SK-N-SH treated with all-trans-retinoic acid at 6 μM for 48 hours (cell line): ENCODE measurements at regions not wholly inside any gene's neighbourhood (a gene's known extent, or its start where the extent isn't known, plus 50 kb on each side); places are given as distances from the start of the nearest gene placed in this dataset.

ENCODE experiments used
- ATAC-seq: fragments of 200-7000 bp; cut with Tn5 transposase; 3 replicates; pipeline ENCODE4 v1.9.1; 2020; ENCODE audit warnings: mild to moderate bottlenecking, moderate library complexity
- ARNTL ChIP-seq: fragments of 450-650 bp; formaldehyde crosslinking; IDR thresholded peaks from 2 replicates; pipeline ENCODE4 v1.5.0; 2020; ENCODE audit warnings: low read depth, mild to moderate bottlenecking, moderate library complexity, borderline replicate concordance
- BACH2 ChIP-seq: fragments of 250-450 bp; sonication (Bioruptor Pico); IDR thresholded peaks from 2 replicates; pipeline ENCODE4 v1.9.0; 2021; ENCODE audit warnings: mild to moderate bottlenecking, borderline replicate concordance
- CSDC2 ChIP-seq: fragments of 250-450 bp; sonication (Bioruptor Pico); IDR thresholded peaks from 2 replicates; pipeline ENCODE4 v1.5.0; 2020; ENCODE audit warnings: mild to moderate bottlenecking, moderate library complexity
- CSRNP3 ChIP-seq: fragments of 250-450 bp; sonication (Bioruptor Pico); IDR thresholded peaks from 2 replicates; pipeline ENCODE4 v1.5.1; 2021; ENCODE audit warnings: mild to moderate bottlenecking, moderate library complexity
- GLIS3 ChIP-seq: fragments of 250-450 bp; sonication (Bioruptor Pico); IDR thresholded peaks from 2 replicates; pipeline ENCODE4 v1.5.0; 2020; ENCODE audit warnings: mild to moderate bottlenecking, moderate library complexity
- ISL1 ChIP-seq: fragments of 250-450 bp; sonication (Bioruptor Pico); IDR thresholded peaks from 2 replicates; pipeline ENCODE4 v2.1.2; 2022; ENCODE audit warnings: mild to moderate bottlenecking, moderate library complexity
- OSR1 ChIP-seq: fragments of 250-450 bp; sonication (Bioruptor Pico); IDR thresholded peaks from 2 replicates; pipeline ENCODE4 v1.8.0; 2022; ENCODE audit warnings: moderate library complexity, mild to moderate bottlenecking, inconsistent platforms
- PATZ1 ChIP-seq: fragments of 250-450 bp; sonication (Bioruptor Pico); IDR thresholded peaks from 2 replicates; pipeline ENCODE4 v1.8.0; 2020; ENCODE audit warnings: mild to moderate bottlenecking, moderate library complexity, borderline replicate concordance
- PPARA ChIP-seq: fragments of 250-450 bp; sonication (Bioruptor Pico); IDR thresholded peaks from 2 replicates; pipeline ENCODE4 v1.5.0; 2020; ENCODE audit warnings: mild to moderate bottlenecking, borderline replicate concordance
- RARB ChIP-seq: fragments of 250-450 bp; sonication (Bioruptor Pico); IDR thresholded peaks from 2 replicates; pipeline ENCODE4 v1.8.0; 2021; ENCODE audit warnings: mild to moderate bottlenecking, moderate library complexity
- SNAI2 ChIP-seq: fragments of 250-450 bp; sonication (Bioruptor Pico); IDR thresholded peaks from 2 replicates; pipeline ENCODE4 v1.5.0; 2020; ENCODE audit warnings: mild to moderate bottlenecking, moderate library complexity
- TOX ChIP-seq: fragments of 250-450 bp; sonication (Bioruptor Pico); IDR thresholded peaks from 2 replicates; pipeline ENCODE4 v1.8.0; 2021; ENCODE audit warnings: mild to moderate bottlenecking, moderate library complexity, borderline replicate concordance
- ZC3H10 ChIP-seq: fragments of 250-450 bp; sonication (Bioruptor Pico); IDR thresholded peaks from 2 replicates; pipeline ENCODE4 v1.5.1; 2021; ENCODE audit warnings: mild to moderate bottlenecking, moderate library complexity
- ZFP3 ChIP-seq: fragments of 250-450 bp; sonication (Bioruptor Pico); IDR thresholded peaks from 2 replicates; pipeline ENCODE4 v1.5.0; 2020; ENCODE audit warnings: mild to moderate bottlenecking, moderate library complexity
- ZFP30 ChIP-seq: fragments of 450-650 bp; formaldehyde crosslinking; IDR thresholded peaks from 2 replicates; pipeline ENCODE4 v1.5.0; 2022; ENCODE audit warnings: mild to moderate bottlenecking, moderate library complexity
- ZNF565 ChIP-seq: fragments of 450-650 bp; formaldehyde crosslinking; conservative IDR thresholded peaks from 2 replicates; pipeline ENCODE4 v1.5.0; 2020; ENCODE audit warnings: low read depth, mild to moderate bottlenecking, moderate library complexity
- ZNF70 ChIP-seq: fragments of 450-650 bp; formaldehyde crosslinking; IDR thresholded peaks from 2 replicates; pipeline ENCODE4 v1.5.0; 2020; ENCODE audit warnings: mild to moderate bottlenecking, moderate library complexity
- ZNF8 ChIP-seq: fragments of 450-650 bp; formaldehyde crosslinking; IDR thresholded peaks from 2 replicates; pipeline ENCODE4 v1.5.0; 2020; ENCODE audit warnings: mild to moderate bottlenecking, moderate library complexity
- TF ChIP-seq, protein P1 (sequence below): fragments of 250-450 bp; sonication (Bioruptor Pico); IDR thresholded peaks from 2 replicates; pipeline ENCODE4 v1.5.0; 2020; ENCODE audit warnings: mild to moderate bottlenecking, moderate library complexity

DNA sequence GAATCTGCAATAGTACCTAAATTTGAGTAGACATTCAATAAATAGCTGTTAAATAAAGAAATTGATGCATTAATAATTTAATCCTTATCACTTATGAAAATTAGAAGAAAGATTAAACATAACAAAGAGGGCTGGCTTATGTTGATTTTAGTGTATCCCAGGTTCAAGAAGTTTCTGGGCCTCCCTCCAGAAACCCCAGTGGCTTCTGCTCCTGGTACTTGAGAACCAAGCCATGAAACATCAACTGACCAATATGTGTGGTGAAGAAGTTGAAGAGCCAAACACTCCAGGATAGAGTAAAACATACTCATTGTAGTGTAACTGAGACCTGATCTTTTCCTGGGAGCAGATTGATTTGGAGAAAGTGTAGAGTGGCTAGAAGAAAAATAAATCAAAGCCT lies 1465.7 kb upstream of the PIK3C3 start:
- no peak for ATAC-seq
- no peak for TF ChIP-seq ARNTL (CRISPR knock-in tag)
- TF ChIP-seq GLIS3 (CRISPR knock-in tag), result no peak

- peak; percentile 74 for ATAC-seq
These were observed 1469.7 kb upstream of the PIK3C3 start for GRCh38 chr18:40485318-40485717.

GRCh38 chr18:40473221-40474029 lies 1481.6 kb upstream of the PIK3C3 start:
- no peak for ATAC-seq
- TF ChIP-seq CSDC2 (CRISPR knock-in tag), result no peak

More at GRCh38 chr18:40485318-40485717, 1469.7 kb upstream of the PIK3C3 start:
- TF ChIP-seq PPARA (no peak), ISL1 (CRISPR knock-in tag) (peak; percentile 36)

DNA sequence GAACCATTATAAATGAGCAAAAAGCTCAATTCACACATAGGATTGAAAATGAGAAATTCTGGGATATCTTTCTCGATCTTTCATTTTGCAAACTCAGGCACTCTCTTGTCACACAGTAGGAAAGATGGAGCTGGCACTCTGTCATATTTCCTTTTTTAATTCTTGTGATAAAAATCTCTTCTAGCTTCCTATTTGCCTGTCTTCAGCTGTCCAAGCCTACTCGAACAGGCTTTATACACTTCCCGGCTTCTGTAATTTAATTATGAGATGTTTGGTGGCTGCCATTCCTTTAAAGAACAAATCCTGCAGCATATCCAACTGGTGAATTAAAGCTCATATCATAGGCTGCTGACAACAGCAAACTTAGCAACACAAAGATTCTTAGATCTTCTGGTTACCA lies 1484.3 kb upstream of the PIK3C3 start:
- no peak for ATAC-seq
- TF ChIP-seq ARNTL (CRISPR knock-in tag) (no peak), SNAI2 (CRISPR knock-in tag) (no peak), CSDC2 (CRISPR knock-in tag) (no peak), ZFP3 (no peak), ZNF565 (CRISPR knock-in tag) (no peak), RARB (CRISPR knock-in tag) (no peak)

DNA sequence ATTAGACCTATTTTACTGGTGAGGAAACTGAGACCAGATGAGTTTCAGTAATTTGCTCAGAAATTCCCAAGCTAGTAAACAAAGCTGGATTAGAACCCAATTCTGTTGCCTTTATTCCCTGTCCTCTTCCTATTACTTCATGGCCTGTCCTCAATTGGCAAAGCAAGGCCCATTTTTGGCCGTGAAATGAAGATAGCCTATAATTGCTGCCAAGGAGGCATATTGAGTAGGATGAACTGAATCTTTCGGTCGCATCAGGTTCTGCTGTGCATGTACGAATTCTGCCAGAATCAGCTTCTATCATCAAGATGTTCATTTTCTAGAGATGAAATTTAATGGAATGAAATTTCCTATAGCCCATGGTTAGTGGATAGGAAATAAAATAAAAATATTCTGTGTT lies 1485.2 kb upstream of the PIK3C3 start:
- ATAC-seq, result no peak
- no peak for TF ChIP-seq BACH2 (CRISPR knock-in tag)
- no peak for TF ChIP-seq TOX (CRISPR knock-in tag)
- TF ChIP-seq GLIS3 (CRISPR knock-in tag), result no peak
- TF ChIP-seq OSR1, result no peak
- TF ChIP-seq CSRNP3, result no peak
- no peak for TF ChIP-seq PPARA
- TF ChIP-seq ARNTL (CRISPR knock-in tag), result no peak
- no peak for TF ChIP-seq PATZ1 (CRISPR knock-in tag)
- TF ChIP-seq ISL1 (CRISPR knock-in tag), result no peak
- no peak for TF ChIP-seq ZNF70
- no peak for TF ChIP-seq ZC3H10 (CRISPR knock-in tag)
- TF ChIP-seq CSDC2 (CRISPR knock-in tag), result no peak
- TF ChIP-seq, protein P1, sequence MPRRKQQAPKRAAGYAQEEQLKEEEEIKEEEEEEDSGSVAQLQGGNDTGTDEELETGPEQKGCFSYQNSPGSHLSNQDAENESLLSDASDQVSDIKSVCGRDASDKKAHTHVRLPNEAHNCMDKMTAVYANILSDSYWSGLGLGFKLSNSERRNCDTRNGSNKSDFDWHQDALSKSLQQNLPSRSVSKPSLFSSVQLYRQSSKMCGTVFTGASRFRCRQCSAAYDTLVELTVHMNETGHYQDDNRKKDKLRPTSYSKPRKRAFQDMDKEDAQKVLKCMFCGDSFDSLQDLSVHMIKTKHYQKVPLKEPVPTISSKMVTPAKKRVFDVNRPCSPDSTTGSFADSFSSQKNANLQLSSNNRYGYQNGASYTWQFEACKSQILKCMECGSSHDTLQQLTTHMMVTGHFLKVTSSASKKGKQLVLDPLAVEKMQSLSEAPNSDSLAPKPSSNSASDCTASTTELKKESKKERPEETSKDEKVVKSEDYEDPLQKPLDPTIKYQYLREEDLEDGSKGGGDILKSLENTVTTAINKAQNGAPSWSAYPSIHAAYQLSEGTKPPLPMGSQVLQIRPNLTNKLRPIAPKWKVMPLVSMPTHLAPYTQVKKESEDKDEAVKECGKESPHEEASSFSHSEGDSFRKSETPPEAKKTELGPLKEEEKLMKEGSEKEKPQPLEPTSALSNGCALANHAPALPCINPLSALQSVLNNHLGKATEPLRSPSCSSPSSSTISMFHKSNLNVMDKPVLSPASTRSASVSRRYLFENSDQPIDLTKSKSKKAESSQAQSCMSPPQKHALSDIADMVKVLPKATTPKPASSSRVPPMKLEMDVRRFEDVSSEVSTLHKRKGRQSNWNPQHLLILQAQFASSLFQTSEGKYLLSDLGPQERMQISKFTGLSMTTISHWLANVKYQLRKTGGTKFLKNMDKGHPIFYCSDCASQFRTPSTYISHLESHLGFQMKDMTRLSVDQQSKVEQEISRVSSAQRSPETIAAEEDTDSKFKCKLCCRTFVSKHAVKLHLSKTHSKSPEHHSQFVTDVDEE (CRISPR knock-in tag), result no peak
- TF ChIP-seq ZNF8 (CRISPR knock-in tag), result no peak

DNA sequence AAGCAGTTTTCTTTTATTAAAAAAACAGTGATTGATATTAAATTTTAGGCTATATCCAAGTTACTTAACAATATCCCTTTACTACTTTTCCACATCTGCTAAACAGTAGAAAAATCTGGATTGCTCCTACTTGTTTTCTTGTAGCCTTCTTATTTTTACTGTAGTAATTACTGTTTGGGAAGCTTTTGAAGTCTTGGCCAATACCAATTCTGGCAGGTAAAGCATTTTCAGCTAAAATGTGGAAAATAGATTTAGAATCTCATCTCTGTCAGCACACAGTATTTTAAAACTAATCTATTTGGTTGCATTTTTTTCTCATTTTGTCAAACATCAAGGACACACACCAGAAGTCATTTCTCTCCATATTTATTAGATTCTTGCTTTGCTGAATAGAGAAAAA lies 1485.7 kb upstream of the PIK3C3 start:
- no peak for ATAC-seq
- TF ChIP-seq ISL1 (CRISPR knock-in tag) (no peak), GLIS3 (CRISPR knock-in tag) (no peak), ZFP3 (no peak), TOX (CRISPR knock-in tag) (no peak), ZFP30 (CRISPR knock-in tag) (no peak), PPARA (no peak), CSRNP3 (no peak), OSR1 (no peak), ARNTL (CRISPR knock-in tag) (no peak)
- TF ChIP-seq, protein P1 (CRISPR knock-in tag), result no peak
